DOHH2 (cell line): ENCODE measurements at regions not wholly inside any gene's neighbourhood (a gene's known extent, or its start where the extent isn't known, plus 50 kb on each side); places are given as distances from the start of the nearest gene placed in this dataset.

Experiments used
- CTCF ChIP-seq: fragments of 200-600 bp; sonication (generic); IDR thresholded peaks from one replicate; pipeline ENCODE4 v1.5.1; 2014; ENCODE audit warnings: antibody characterized with exemption, mild to moderate bottlenecking, low read depth, low read length; ENCODE audit not compliant: poor library complexity, severe bottlenecking
- EZH2phosphoT487 ChIP-seq: fragments of 200-600 bp; sonication (generic); IDR thresholded peaks from 2 replicates; pipeline ENCODE4 v1.6.1; 2017; ENCODE audit warnings: borderline replicate concordance, mild to moderate bottlenecking, antibody characterized with exemption, low read length, moderate library complexity, mixed read lengths

DNA sequence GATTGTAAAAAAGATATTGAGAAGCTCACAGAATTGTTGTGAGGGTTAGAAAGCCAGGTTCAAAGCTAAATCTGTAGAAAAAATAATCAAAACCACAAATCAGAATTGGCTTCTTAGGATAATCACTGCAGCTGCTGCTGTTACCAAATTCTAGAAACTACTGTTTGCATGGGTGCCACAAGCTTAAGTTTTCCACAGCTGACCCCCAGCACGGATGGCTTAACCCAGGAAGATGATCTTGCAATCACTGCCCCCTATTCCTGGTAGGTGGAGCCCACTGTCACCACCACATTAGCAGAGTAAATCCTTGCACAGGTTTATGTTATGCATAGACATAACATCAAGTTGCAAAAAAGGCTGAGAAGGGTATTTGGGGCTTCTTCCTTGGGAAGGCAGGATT, 877.8 kb upstream of the ADGRL2 start:
- TF ChIP-seq CTCF (no peak), EZH2phosphoT487 (no peak)
